H1 (cell line): ENCODE measurements at regions not wholly inside any gene's neighbourhood (a gene's known extent, or its start where the extent isn't known, plus 50 kb on each side); places are given as distances from the start of the nearest gene placed in this dataset.

ENCODE experiments used
- EZH2 ChIP-seq: fragments of 200-600 bp; sonication (generic); IDR thresholded peaks from 2 replicates; pipeline ENCODE4 v1.7.1; 2012; ENCODE audit warnings: low read depth, mild to moderate bottlenecking, moderate library complexity, low read length, inconsistent platforms; ENCODE audit not compliant: severe bottlenecking
- HDAC6 ChIP-seq: IDR thresholded peaks from one replicate; pipeline ENCODE4 v1.7.1; 2012; ENCODE audit warnings: low read depth, mild to moderate bottlenecking, inconsistent platforms, low read length, moderate library complexity
- NANOG ChIP-seq: IDR thresholded peaks from 2 replicates; pipeline ENCODE4 v1.6.1; 2011; ENCODE audit warnings: low read length, low read depth, mild to moderate bottlenecking, inconsistent platforms; ENCODE audit not compliant: insufficient read depth, poor library complexity, severe bottlenecking
- SIX5 ChIP-seq: IDR thresholded peaks from 2 replicates; pipeline ENCODE4 v1.6.1; 2011; ENCODE audit warnings: mild to moderate bottlenecking, low read depth, low read length
- TEAD4 ChIP-seq: IDR thresholded peaks from 2 replicates; pipeline ENCODE4 v1.6.1; 2012; ENCODE audit warnings: low read depth, low read length, inconsistent platforms, mixed read lengths
- TF ChIP-seq, protein P1 (sequence below): IDR thresholded peaks from 2 replicates; pipeline ENCODE4 v1.6.1; 2012; ENCODE audit warnings: inconsistent platforms

DNA sequence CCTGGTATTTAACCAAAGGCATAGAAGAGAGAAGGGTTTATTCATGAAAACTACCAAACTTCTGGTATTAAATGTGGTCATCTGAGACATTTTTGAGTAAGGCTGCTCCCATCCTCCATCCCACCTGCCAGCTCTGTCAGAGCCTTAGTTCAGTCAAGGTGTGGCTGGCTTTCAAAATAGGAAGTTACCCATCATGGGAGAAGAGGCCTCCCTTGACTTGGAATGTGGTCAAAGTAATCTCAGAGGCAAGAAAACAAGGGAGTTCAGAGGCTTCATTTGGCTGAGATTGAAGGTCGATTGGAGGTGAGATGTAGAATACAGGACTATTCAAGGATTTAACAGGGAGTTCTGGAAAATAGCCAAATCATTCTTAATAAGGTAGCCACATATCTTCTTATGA is 540.4 kb upstream of the ARRDC4 start (continued):
- TF ChIP-seq EZH2: no peak
- TF ChIP-seq NANOG: no peak
- TF ChIP-seq TEAD4: no peak
- no peak for TF ChIP-seq HDAC6
- no peak for TF ChIP-seq SIX5
- TF ChIP-seq, protein P1, sequence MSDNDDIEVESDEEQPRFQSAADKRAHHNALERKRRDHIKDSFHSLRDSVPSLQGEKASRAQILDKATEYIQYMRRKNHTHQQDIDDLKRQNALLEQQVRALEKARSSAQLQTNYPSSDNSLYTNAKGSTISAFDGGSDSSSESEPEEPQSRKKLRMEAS: no peak
- TF ChIP-seq, all 59 proteins: peak for 0
